ENCODE measurements at regions not wholly inside any gene's neighbourhood (a gene's known extent, or its start where the extent isn't known, plus 50 kb on each side); places are given as distances from the start of the nearest gene placed in this dataset.

- H3K4me1 ChIP-seq (ENCODE audit: insufficient read depth, low read length, poor library complexity, severe bottlenecking): peaks cover 15% of the 10 kb centered on the region
- H3K27ac ChIP-seq (ENCODE audit: low read depth, low read length, poor library complexity, severe bottlenecking): no peak overlapping the region
- H3K79me2 ChIP-seq (ENCODE audit: insufficient read depth, low read depth, low read length): no peaks in the 10 kb centered on the region
- no peak overlapping the region for H2AFZ ChIP-seq (ENCODE audit: low read length)
- TF ChIP-seq CTCF (conservative IDR thresholded peaks at IDR 0.05; ENCODE audit: low read length) (no peak), EZH2phosphoT487 (IDR thresholded peaks at IDR 0.05; ENCODE audit: borderline replicate concordance, low read depth, low read length) (no peak)
- no peaks in the 10 kb centered on the region for H3K36me3 ChIP-seq (ENCODE audit: insufficient read depth, low read length)
- ChIA-PET CTCF (ENCODE audit: unreplicated experiment) (no interaction called here), POLR2A (interaction anchor here (0.6 to 0.9 kb wide), 2 partner anchors 527 to 1485 kb away, joined by 3 read pairs; no protein-coding TSS in a partner anchor)
- no peaks in the 10 kb centered on the region for H4K20me1 ChIP-seq (ENCODE audit: insufficient read depth, low read length)
- DNase-seq (ENCODE audit: low spot score): no peak
- no TSS peak for BruUV-seq (replicated peaks)
- H3K4me2 ChIP-seq (ENCODE audit: low read length): no peak overlapping the region
- intact Hi-C loops (cut with micrococcal nuclease; ENCODE audit: unreplicated experiment): no loop called here
- no peak overlapping the region for H3K4me3 ChIP-seq (ENCODE audit: low read depth, low read length, poor library complexity, severe bottlenecking)
- H3K9me3 ChIP-seq (ENCODE audit: low read length): no peaks in the 10 kb centered on the region
- H3K9me2 ChIP-seq (ENCODE audit: insufficient read depth, low read length): no peaks in the 10 kb centered on the region
These were observed 315.7 kb upstream of the ECI2 start for GRCh38 chr6:4451081-4451480.

GRCh38 chr6:4450237-4450636 lies 314.9 kb upstream of the ECI2 start:
- H2AFZ ChIP-seq (ENCODE audit: low read length): no peak overlapping the region
- H3K27ac ChIP-seq (ENCODE audit: low read depth, low read length, poor library complexity, severe bottlenecking): no peak overlapping the region
- intact Hi-C loops (cut with micrococcal nuclease; ENCODE audit: unreplicated experiment): no loop called here
- H3K4me2 ChIP-seq (ENCODE audit: low read length): no peak overlapping the region
- no peak for TF ChIP-seq CTCF (conservative IDR thresholded peaks at IDR 0.05; ENCODE audit: low read length)
- H3K4me3 ChIP-seq (ENCODE audit: low read depth, low read length, poor library complexity, severe bottlenecking): no peak overlapping the region
- H3K4me1 ChIP-seq (ENCODE audit: insufficient read depth, low read length, poor library complexity, severe bottlenecking): peaks cover 15% of the 10 kb centered on the region
- no peaks in the 10 kb centered on the region for H3K79me2 ChIP-seq (ENCODE audit: insufficient read depth, low read depth, low read length)
- no peaks in the 10 kb centered on the region for H3K36me3 ChIP-seq (ENCODE audit: insufficient read depth, low read length)
- no TSS peak for BruUV-seq (replicated peaks)
- ChIA-PET CTCF (ENCODE audit: unreplicated experiment) (no interaction called here), POLR2A (interaction anchor here (0.6 to 1.2 kb wide), 3 partner anchors 9 to 1486 kb away, joined by 3 to 5 read pairs (median 3); no protein-coding TSS in a partner anchor)
- no peak for DNase-seq (ENCODE audit: low spot score)
- no peaks in the 10 kb centered on the region for H3K9me3 ChIP-seq (ENCODE audit: low read length)
- H3K9me2 ChIP-seq (ENCODE audit: insufficient read depth, low read length): no peaks in the 10 kb centered on the region
- H4K20me1 ChIP-seq (ENCODE audit: insufficient read depth, low read length): no peaks in the 10 kb centered on the region

GRCh38 chr6:4449409-4449808 lies 314.0 kb upstream of the ECI2 start:
- Histone ChIP-seq H3K4me1 (ENCODE audit: insufficient read depth, low read length, poor library complexity, severe bottlenecking) (peaks cover 15% of the 10 kb centered on the region), H3K4me2 (ENCODE audit: low read length) (no peak overlapping the region), H3K9me2 (ENCODE audit: insufficient read depth, low read length) (no peaks in the 10 kb centered on the region), H2AFZ (ENCODE audit: low read length) (no peak overlapping the region), H3K9me3 (ENCODE audit: low read length) (no peaks in the 10 kb centered on the region), H3K4me3 (ENCODE audit: low read depth, low read length, poor library complexity, severe bottlenecking) (no peak overlapping the region), H4K20me1 (ENCODE audit: insufficient read depth, low read length) (no peaks in the 10 kb centered on the region), H3K27ac (ENCODE audit: low read depth, low read length, poor library complexity, severe bottlenecking) (no peak overlapping the region), H3K79me2 (ENCODE audit: insufficient read depth, low read depth, low read length) (no peaks in the 10 kb centered on the region), H3K36me3 (ENCODE audit: insufficient read depth, low read length) (no peaks in the 10 kb centered on the region)
- TF ChIP-seq EZH2phosphoT487 (IDR thresholded peaks at IDR 0.05; ENCODE audit: borderline replicate concordance, low read depth, low read length): no peak
- no peak for TF ChIP-seq CTCF (conservative IDR thresholded peaks at IDR 0.05; ENCODE audit: low read length)
- POLR2A ChIA-PET: interaction anchor here (1.2 kb wide), 1 partner anchor 8 kb away, joined by 5 read pairs; no protein-coding TSS in a partner anchor
- intact Hi-C loops (cut with micrococcal nuclease; ENCODE audit: unreplicated experiment): no loop called here
- BruUV-seq (replicated peaks): no TSS peak
- no peak for DNase-seq (ENCODE audit: low spot score)
- CTCF ChIA-PET (ENCODE audit: unreplicated experiment): no interaction called here
